ENCODE measurements at regions not wholly inside any gene's neighbourhood (a gene's known extent, or its start where the extent isn't known, plus 50 kb on each side); places are given as distances from the start of the nearest gene placed in this dataset.

DNA sequence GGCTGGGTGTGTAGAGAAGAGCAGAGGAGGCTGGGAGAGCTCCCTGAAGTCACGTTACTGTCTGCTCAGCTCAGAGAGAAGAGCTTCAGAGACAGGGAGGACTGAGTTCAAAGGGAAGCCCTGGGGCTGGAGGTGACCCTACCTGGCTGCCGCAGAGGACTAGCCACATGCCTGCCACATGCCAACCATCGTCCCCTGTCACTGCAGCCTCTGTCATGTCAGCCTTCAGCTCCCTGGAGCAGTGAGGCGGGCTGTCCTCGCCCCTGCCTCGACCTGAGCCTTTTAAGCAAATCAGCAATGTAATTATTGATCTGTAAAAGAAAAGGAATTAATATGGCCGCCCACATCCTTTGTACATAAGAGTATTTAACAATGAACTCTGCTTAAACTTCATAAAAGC, 89.3 kb upstream of the RET start:
- TF ChIP-seq MAFK (IDR thresholded peaks at IDR 0.05; ENCODE audit: low read depth, low read length) (no peak), POLR2A (IDR thresholded peaks at IDR 0.05; ENCODE audit: low read depth, low read length) (no peak), FOS (IDR thresholded peaks at IDR 0.05; ENCODE audit: low read depth, low read length) (no peak), RAD21 (IDR thresholded peaks at IDR 0.05; ENCODE audit: low read length) (no peak), BHLHE40 (IDR thresholded peaks at IDR 0.05; ENCODE audit: low read depth, low read length) (no peak), CHD1 (IDR thresholded peaks at IDR 0.05; ENCODE audit: low read depth, low read length) (no peak), MAZ (IDR thresholded peaks at IDR 0.05; ENCODE audit: borderline replicate concordance, low read depth, low read length) (no peak)
- TF ChIP-seq, protein P1, sequence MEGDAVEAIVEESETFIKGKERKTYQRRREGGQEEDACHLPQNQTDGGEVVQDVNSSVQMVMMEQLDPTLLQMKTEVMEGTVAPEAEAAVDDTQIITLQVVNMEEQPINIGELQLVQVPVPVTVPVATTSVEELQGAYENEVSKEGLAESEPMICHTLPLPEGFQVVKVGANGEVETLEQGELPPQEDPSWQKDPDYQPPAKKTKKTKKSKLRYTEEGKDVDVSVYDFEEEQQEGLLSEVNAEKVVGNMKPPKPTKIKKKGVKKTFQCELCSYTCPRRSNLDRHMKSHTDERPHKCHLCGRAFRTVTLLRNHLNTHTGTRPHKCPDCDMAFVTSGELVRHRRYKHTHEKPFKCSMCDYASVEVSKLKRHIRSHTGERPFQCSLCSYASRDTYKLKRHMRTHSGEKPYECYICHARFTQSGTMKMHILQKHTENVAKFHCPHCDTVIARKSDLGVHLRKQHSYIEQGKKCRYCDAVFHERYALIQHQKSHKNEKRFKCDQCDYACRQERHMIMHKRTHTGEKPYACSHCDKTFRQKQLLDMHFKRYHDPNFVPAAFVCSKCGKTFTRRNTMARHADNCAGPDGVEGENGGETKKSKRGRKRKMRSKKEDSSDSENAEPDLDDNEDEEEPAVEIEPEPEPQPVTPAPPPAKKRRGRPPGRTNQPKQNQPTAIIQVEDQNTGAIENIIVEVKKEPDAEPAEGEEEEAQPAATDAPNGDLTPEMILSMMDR (conservative IDR thresholded peaks at IDR 0.05; ENCODE audit: low read depth, low read length): no peak
- TF ChIP-seq, protein P2, sequence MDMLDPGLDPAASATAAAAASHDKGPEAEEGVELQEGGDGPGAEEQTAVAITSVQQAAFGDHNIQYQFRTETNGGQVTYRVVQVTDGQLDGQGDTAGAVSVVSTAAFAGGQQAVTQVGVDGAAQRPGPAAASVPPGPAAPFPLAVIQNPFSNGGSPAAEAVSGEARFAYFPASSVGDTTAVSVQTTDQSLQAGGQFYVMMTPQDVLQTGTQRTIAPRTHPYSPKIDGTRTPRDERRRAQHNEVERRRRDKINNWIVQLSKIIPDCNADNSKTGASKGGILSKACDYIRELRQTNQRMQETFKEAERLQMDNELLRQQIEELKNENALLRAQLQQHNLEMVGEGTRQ (IDR thresholded peaks at IDR 0.05; ENCODE audit: low read depth, low read length): no peak
- TF ChIP-seq, protein P3, sequence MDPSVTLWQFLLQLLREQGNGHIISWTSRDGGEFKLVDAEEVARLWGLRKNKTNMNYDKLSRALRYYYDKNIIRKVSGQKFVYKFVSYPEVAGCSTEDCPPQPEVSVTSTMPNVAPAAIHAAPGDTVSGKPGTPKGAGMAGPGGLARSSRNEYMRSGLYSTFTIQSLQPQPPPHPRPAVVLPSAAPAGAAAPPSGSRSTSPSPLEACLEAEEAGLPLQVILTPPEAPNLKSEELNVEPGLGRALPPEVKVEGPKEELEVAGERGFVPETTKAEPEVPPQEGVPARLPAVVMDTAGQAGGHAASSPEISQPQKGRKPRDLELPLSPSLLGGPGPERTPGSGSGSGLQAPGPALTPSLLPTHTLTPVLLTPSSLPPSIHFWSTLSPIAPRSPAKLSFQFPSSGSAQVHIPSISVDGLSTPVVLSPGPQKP (IDR thresholded peaks at IDR 0.05; ENCODE audit: borderline replicate concordance, low read depth, low read length): no peak

All from IMR-90 (cell line).